GM04504 (cell line): ENCODE measurements at regions not wholly inside any gene's neighbourhood (a gene's known extent, or its start where the extent isn't known, plus 50 kb on each side); places are given as distances from the start of the nearest gene placed in this dataset.

Experiments used
- DNase-seq: peaks from one replicate; pipeline ENCODE4 v3.0.0-alpha.2; 2012; ENCODE audit warnings: low read depth

- no peak for DNase-seq
Measured at GRCh38 chr10:52877451-52877850, 104.9 kb upstream of the MBL2 start.

GRCh38 chr10:52875336-52875735 is 102.8 kb upstream of the MBL2 start:
- no peak for DNase-seq

- DNase-seq, result no peak
Measured at GRCh38 chr10:52874581-52874980, 102.0 kb upstream of the MBL2 start.

GRCh38 chr10:52871191-52871843 is 98.7 kb upstream of the MBL2 start:
- no peak for DNase-seq

- no peak for DNase-seq
Measured at GRCh38 chr10:52870562-52870961, 98.0 kb upstream of the MBL2 start.

- DNase-seq, result no peak
Measured at GRCh38 chr10:52869864-52870263, 97.3 kb upstream of the MBL2 start.

- no peak for DNase-seq
Measured at GRCh38 chr10:52865213-52865612, 92.6 kb upstream of the MBL2 start.

GRCh38 chr10:52864201-52865106 is 91.9 kb upstream of the MBL2 start:
- DNase-seq, result peak; percentile 91

- DNase-seq, result no peak
Measured at GRCh38 chr10:52858722-52859121, 86.1 kb upstream of the MBL2 start.

- no peak for DNase-seq
Measured at GRCh38 chr10:52855546-52856325, 83.2 kb upstream of the MBL2 start.

GRCh38 chr10:52853704-52854103 is 81.1 kb upstream of the MBL2 start:
- DNase-seq, result no peak

GRCh38 chr10:52836816-52837215 is 64.2 kb upstream of the MBL2 start:
- no peak for DNase-seq
